ENCODE measurements at regions not wholly inside any gene's neighbourhood (a gene's known extent, or its start where the extent isn't known, plus 50 kb on each side); places are given as distances from the start of the nearest gene placed in this dataset.

DNA sequence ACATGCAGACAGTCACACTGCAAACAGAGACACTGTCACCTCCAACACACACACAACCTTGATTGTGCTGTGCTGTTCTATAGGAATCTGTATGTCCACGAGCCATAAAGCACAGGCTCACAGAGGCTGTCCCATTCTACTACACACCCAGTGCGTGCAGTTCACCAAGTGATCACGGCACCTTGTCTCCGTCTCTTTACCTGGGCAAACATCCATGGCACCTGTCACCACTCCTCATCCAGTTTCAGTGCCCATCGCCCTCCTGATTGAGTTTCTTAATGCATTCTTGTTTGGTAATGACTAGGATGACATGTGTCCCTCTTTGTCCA, 65.8 kb upstream of the STMND1 start:
- Histone ChIP-seq H3K27me3 (ENCODE audit: insufficient read depth, low read length, poor library complexity) (no peaks in the 10 kb centered on the region), H3K4me1 (ENCODE audit: insufficient read depth, low read length) (no peaks in the 10 kb centered on the region), H3K9ac (ENCODE audit: low read depth, low read length) (no peak overlapping the region), H2AFZ (ENCODE audit: low read depth, low read length) (no peak overlapping the region), H3K4me3 (ENCODE audit: low read depth in 1 of 2, low read length in 2 of 2) (no peak overlapping the region), H3K36me3 (ENCODE audit: insufficient read depth, low read length) (no peaks in the 10 kb centered on the region), H3K27ac (ENCODE audit: low read length) (no peak overlapping the region), H3K9me3 (ENCODE audit: insufficient read depth, low read length, severe bottlenecking) (no peaks in the 10 kb centered on the region), H3K4me2 (ENCODE audit: insufficient read depth, low read length) (no peak overlapping the region), H4K20me1 (ENCODE audit: insufficient read depth, low read length) (no peaks in the 10 kb centered on the region), H3K79me2 (ENCODE audit: insufficient read depth, low read length) (no peaks in the 10 kb centered on the region)
- no peak for ATAC-seq (ENCODE audit: insufficient read depth, low read depth)
- no peak for DNase-seq
- TF ChIP-seq, protein P1, sequence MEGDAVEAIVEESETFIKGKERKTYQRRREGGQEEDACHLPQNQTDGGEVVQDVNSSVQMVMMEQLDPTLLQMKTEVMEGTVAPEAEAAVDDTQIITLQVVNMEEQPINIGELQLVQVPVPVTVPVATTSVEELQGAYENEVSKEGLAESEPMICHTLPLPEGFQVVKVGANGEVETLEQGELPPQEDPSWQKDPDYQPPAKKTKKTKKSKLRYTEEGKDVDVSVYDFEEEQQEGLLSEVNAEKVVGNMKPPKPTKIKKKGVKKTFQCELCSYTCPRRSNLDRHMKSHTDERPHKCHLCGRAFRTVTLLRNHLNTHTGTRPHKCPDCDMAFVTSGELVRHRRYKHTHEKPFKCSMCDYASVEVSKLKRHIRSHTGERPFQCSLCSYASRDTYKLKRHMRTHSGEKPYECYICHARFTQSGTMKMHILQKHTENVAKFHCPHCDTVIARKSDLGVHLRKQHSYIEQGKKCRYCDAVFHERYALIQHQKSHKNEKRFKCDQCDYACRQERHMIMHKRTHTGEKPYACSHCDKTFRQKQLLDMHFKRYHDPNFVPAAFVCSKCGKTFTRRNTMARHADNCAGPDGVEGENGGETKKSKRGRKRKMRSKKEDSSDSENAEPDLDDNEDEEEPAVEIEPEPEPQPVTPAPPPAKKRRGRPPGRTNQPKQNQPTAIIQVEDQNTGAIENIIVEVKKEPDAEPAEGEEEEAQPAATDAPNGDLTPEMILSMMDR (IDR thresholded peaks at IDR 0.05; ENCODE audit: borderline replicate concordance, extremely low read depth, low read length, poor library complexity, severe bottlenecking) = no peak
- no peak for TF ChIP-seq EZH2 (IDR thresholded peaks at IDR 0.05; ENCODE audit: borderline replicate concordance, low read depth, low read length, severe bottlenecking)

DNA sequence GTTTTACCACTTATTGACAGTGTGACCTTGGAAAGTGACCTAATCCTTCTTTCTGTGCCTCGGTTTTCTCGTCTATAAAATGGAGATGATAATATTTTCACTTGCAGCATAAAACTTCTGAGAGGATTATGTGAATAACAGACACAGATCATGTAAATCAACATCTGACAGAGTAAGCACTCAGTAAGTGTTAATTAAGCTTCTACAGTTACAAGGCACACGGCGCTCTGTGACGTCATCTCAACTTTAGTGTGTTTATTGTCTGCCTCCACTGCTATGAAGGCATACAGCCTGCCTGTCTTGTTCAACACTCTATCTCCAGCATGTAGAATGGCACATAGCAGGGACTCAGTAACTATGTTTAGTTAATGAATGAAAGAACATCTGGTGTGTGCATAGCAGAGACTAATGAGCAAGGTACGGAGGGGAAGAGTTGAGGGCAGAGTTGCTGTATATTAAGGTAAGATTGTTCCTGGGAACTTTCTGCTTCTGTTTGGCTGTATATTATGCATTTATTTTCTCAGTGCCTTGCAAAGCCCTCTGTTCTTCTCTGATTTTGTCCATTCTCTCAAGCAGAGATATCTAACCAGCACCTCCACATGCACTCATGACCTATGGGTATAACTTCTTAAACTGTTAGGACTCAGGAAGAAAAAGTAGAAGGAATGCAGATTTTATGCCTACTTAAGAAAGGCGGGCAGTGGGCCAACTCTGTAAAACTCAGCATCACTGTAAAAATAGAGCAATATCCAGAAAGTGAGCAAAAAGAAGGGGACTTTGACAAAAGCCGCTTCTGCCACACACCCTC, 66.4 kb upstream of the STMND1 start:
- no peak overlapping the region for H3K4me3 ChIP-seq (ENCODE audit: low read depth in 1 of 2, low read length in 2 of 2)
- H3K27ac ChIP-seq (ENCODE audit: low read length) = no peak overlapping the region
- no peaks in the 10 kb centered on the region for H3K36me3 ChIP-seq (ENCODE audit: insufficient read depth, low read length)

DNA sequence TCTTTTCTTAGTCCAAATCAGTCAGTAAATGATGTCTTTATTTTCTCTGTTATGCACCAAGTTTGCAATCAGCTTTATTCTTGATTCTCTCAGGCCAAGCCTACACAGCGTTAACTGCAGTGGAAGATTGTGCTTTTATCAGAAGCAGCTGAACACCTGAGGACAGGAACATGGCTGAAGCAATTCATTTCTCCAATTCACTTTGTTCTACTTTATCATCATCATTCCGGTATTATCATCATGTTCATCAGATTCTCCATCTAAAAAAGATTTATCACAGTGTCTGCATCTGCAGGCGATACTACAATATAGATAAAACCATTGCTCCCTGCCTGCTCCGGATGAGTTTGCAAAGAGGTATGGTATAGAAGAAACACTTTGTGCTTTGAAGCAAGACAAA, 68.1 kb upstream of the STMND1 start:
- ATAC-seq (ENCODE audit: insufficient read depth, low read depth) (no peak), DNase-seq (no peak)
- Histone ChIP-seq H3K9ac (ENCODE audit: low read depth, low read length) (no peak overlapping the region), H2AFZ (ENCODE audit: low read depth, low read length) (no peak overlapping the region), H3K4me2 (ENCODE audit: insufficient read depth, low read length) (no peak overlapping the region), H3K4me1 (ENCODE audit: insufficient read depth, low read length) (no peaks in the 10 kb centered on the region), H3K27me3 (ENCODE audit: insufficient read depth, low read length, poor library complexity) (no peaks in the 10 kb centered on the region), H3K9me3 (ENCODE audit: insufficient read depth, low read length, severe bottlenecking) (no peaks in the 10 kb centered on the region), H4K20me1 (ENCODE audit: insufficient read depth, low read length) (no peaks in the 10 kb centered on the region), H3K4me3 (ENCODE audit: low read depth in 1 of 2, low read length in 2 of 2) (no peak overlapping the region), H3K27ac (ENCODE audit: low read length) (no peak overlapping the region), H3K79me2 (ENCODE audit: insufficient read depth, low read length) (no peaks in the 10 kb centered on the region), H3K36me3 (ENCODE audit: insufficient read depth, low read length) (no peaks in the 10 kb centered on the region)
- no peak for TF ChIP-seq EZH2 (IDR thresholded peaks at IDR 0.05; ENCODE audit: borderline replicate concordance, low read depth, low read length, severe bottlenecking)
- TF ChIP-seq, protein P1 (IDR thresholded peaks at IDR 0.05; ENCODE audit: borderline replicate concordance, extremely low read depth, low read length, poor library complexity, severe bottlenecking) = no peak

More for the DNA sequence above, 66.4 kb upstream of the STMND1 start:
- no peak for DNase-seq
- no peaks in the 10 kb centered on the region for H3K9me3 ChIP-seq (ENCODE audit: insufficient read depth, low read length, severe bottlenecking)
- H2AFZ ChIP-seq (ENCODE audit: low read depth, low read length) = no peak overlapping the region
- no peaks in the 10 kb centered on the region for H4K20me1 ChIP-seq (ENCODE audit: insufficient read depth, low read length)
- H3K4me1 ChIP-seq (ENCODE audit: insufficient read depth, low read length) = no peaks in the 10 kb centered on the region
- H3K79me2 ChIP-seq (ENCODE audit: insufficient read depth, low read length) = no peaks in the 10 kb centered on the region
- H3K4me2 ChIP-seq (ENCODE audit: insufficient read depth, low read length) = no peak overlapping the region
- H3K9ac ChIP-seq (ENCODE audit: low read depth, low read length) = no peak overlapping the region
- H3K27me3 ChIP-seq (ENCODE audit: insufficient read depth, low read length, poor library complexity) = no peaks in the 10 kb centered on the region
- no peak for TF ChIP-seq EZH2 (IDR thresholded peaks at IDR 0.05; ENCODE audit: borderline replicate concordance, low read depth, low read length, severe bottlenecking)
- TF ChIP-seq, protein P1 (IDR thresholded peaks at IDR 0.05; ENCODE audit: borderline replicate concordance, extremely low read depth, low read length, poor library complexity, severe bottlenecking) = no peak
- ATAC-seq (ENCODE audit: insufficient read depth, low read depth) = no peak
